ENCODE measurements at regions not wholly inside any gene's neighbourhood (a gene's known extent, or its start where the extent isn't known, plus 50 kb on each side); places are given as distances from the start of the nearest gene placed in this dataset.

- no peak for TF ChIP-seq CTCF (IDR thresholded peaks at IDR 0.05)
- no peak for TF ChIP-seq EZH2 (IDR thresholded peaks at IDR 0.05; ENCODE audit: borderline replicate concordance, insufficient read depth, low read depth, low read length, poor library complexity, severe bottlenecking)
Measured at GRCh38 chr12:82057770-82058169, 298.6 kb upstream of the PPFIA2 start.
